LNCAP (cell line): ENCODE measurements at regions not wholly inside any gene's neighbourhood (a gene's known extent, or its start where the extent isn't known, plus 50 kb on each side); places are given as distances from the start of the nearest gene placed in this dataset.

Source experiments
- CTCF ChIP-seq: fragments of 450-650 bp; IDR thresholded peaks from 2 replicates; pipeline ENCODE4 v1.5.1; 2017; ENCODE audit warnings: mild to moderate bottlenecking

- TF ChIP-seq CTCF: no peak
These were observed 340.8 kb downstream of the PLOD2 start for GRCh38 chr3:145820170-145820569.

DNA sequence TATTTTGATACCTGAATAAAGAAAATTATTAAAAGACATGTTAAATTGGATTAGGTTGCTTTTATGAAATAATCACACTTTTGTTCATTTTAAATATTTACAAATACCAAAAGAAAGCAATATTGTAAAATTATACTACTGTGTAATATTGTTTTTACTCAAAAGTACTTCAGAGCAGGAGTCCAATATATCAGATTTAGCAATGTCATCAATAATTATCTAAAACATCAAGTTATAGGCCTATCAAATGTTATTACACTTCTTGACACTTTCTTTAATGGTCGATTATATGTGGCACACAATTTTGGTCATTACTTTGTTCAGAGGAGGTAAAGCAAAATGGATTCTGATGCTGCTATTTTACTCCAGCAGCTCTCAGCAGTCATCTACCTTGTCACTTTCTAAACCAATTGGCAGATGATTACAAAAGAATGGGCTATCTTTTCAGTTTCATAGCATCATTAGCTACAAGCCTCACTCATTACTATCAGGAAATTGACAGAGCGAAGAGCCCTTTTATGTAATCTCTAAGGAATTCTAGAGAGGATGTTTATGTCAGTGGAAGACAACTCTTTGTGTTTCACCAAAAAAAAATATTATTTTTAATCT is 318.6 kb downstream of the PLOD2 start:
- TF ChIP-seq CTCF: no peak

GRCh38 chr3:145843561-145843960 is 317.4 kb downstream of the PLOD2 start:
- no peak for TF ChIP-seq CTCF

GRCh38 chr3:145849115-145849514 is 311.9 kb downstream of the PLOD2 start:
- TF ChIP-seq CTCF: no peak

DNA sequence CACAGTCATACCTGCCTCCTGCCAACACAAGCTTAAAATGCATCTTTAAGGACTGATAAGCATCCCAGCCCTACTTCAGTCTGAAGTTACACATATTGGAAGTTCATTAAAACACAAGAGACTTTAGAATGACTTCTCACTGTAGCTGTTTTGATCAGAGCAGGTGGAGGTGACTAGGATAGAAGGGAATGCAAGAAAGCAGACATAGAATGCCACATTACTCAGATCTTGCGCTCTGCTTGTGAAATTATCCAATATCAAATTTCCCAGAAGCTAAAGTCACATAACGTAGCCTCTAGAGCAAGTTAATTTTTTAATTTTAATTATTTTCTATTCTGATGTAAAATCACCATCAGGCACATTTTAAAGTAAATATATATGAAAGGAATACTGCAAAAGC is 306.5 kb downstream of the PLOD2 start:
- no peak for TF ChIP-seq CTCF

DNA sequence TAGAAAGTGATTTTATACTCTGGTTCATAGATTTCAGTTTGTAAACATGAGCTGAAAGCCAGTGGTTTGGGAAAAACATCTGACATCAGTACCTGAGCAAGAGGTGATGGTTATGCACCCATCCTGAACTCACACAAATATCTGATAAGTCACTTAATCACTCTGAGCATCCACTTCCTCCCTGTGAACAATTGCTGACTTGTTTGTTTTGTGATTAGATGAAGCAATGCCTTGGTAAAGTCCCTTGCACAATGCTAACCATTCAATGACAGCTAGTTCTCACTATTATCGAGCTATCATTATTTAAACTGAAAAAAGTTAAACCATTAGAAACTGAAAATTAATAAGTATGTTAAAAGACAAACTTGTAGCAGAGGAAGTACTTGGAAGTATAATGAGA is 303.0 kb downstream of the PLOD2 start:
- no peak for TF ChIP-seq CTCF

GRCh38 chr3:145864336-145864735 is 296.6 kb downstream of the PLOD2 start:
- no peak for TF ChIP-seq CTCF

GRCh38 chr3:145865399-145866018 is 295.5 kb downstream of the PLOD2 start:
- no peak for TF ChIP-seq CTCF
